Fibroblast of lung (primary cell): ENCODE measurements at regions not wholly inside any gene's neighbourhood (a gene's known extent, or its start where the extent isn't known, plus 50 kb on each side); places are given as distances from the start of the nearest gene placed in this dataset.

Source experiments
- DNase-seq, 2 donors: peaks; one replicate each; pipeline versions ENCODE4 v3.0.0 to v3.0.0-alpha.2; 2010; ENCODE audit warnings: low read depth in 2 of 2
- H2AFZ ChIP-seq: 2 replicates; pipeline ENCODE4 v1.5.1; 2012; ENCODE audit warnings: low read length, control low read depth, inconsistent platforms
- H3K27ac ChIP-seq: 2 replicates; pipeline ENCODE4 v1.5.1; 2011; ENCODE audit warnings: low read length, control low read depth; ENCODE audit not compliant: insufficient read depth
- H3K27me3 ChIP-seq: 2 replicates; pipeline ENCODE4 v1.5.1; 2011; ENCODE audit warnings: mild to moderate bottlenecking, low read length; ENCODE audit not compliant: control insufficient read depth, insufficient read depth
- H3K36me3 ChIP-seq: 2 replicates; pipeline ENCODE4 v1.5.1; 2011; ENCODE audit warnings: low read length; ENCODE audit not compliant: control insufficient read depth, insufficient read depth
- H3K4me1 ChIP-seq: 2 replicates; pipeline ENCODE4 v1.5.1; 2011; ENCODE audit warnings: low read length; ENCODE audit not compliant: control insufficient read depth, insufficient read depth; ENCODE audit errors: extremely low read depth
- H3K4me2 ChIP-seq: 2 replicates; pipeline ENCODE4 v1.5.1; 2011; ENCODE audit warnings: low read length, control low read depth; ENCODE audit not compliant: insufficient read depth; ENCODE audit errors: extremely low read depth
- H3K4me3 ChIP-seq, 4 experiments: fragments of 200-600 bp in 1 of 4; sonication (generic) in 1 of 4; replicated peaks in 1 of 4; 2 replicates each; pipeline ENCODE4 v1.5.1; 2011 to 2016; ENCODE audit warnings: low read length in 4 of 4, low read depth in 3 of 4, mild to moderate bottlenecking in 3 of 4, control low read depth in 2 of 4, inconsistent platforms in 1 of 4, mixed read lengths in 1 of 4; ENCODE audit not compliant: insufficient read depth in 1 of 4; ENCODE audit errors: control extremely low read depth in 1 of 4
- H3K79me2 ChIP-seq: 2 replicates; pipeline ENCODE4 v1.5.1; 2012; ENCODE audit warnings: mild to moderate bottlenecking, low read length, inconsistent platforms; ENCODE audit not compliant: control insufficient read depth, insufficient read depth
- H3K9ac ChIP-seq: 2 replicates; pipeline ENCODE4 v1.5.1; 2011; ENCODE audit warnings: mild to moderate bottlenecking, low read length, control low read depth; ENCODE audit not compliant: insufficient read depth
- H3K9me3 ChIP-seq: 2 replicates; pipeline ENCODE4 v1.5.1; 2012; ENCODE audit warnings: low read depth, low read length; ENCODE audit not compliant: control insufficient read depth, insufficient read depth
- H4K20me1 ChIP-seq: 2 replicates; pipeline ENCODE4 v1.5.1; 2011; ENCODE audit warnings: low read length; ENCODE audit not compliant: control insufficient read depth, insufficient read depth; ENCODE audit errors: extremely low read depth
- CTCF ChIP-seq, 2 donors: IDR thresholded peaks in 1 of 2; conservative IDR thresholded peaks in 1 of 2; 1 replicate in 1 of 2; 2 replicates in 1 of 2; pipeline ENCODE4 v1.5.1; 2011 to 2012; ENCODE audit warnings: low read length in 2 of 2, control low read depth in 1 of 2, inconsistent platforms in 1 of 2, low read depth in 1 of 2, mild to moderate bottlenecking in 1 of 2
- EZH2 ChIP-seq: IDR thresholded peaks from 2 replicates; pipeline ENCODE4 v1.5.1; 2012; ENCODE audit warnings: low read length, control low read depth, mild to moderate bottlenecking; ENCODE audit errors: missing control alignments

GRCh38 chr3:35276568-35276967, 362.8 kb upstream of the ARPP21 start:
- no peak overlapping the region for H2AFZ ChIP-seq
- no peak overlapping the region for H3K27ac ChIP-seq
- no peak overlapping the region for H3K4me3 ChIP-seq
- no peak overlapping the region for H3K9ac ChIP-seq
- H3K4me1 ChIP-seq = no peaks in the 10 kb centered on the region
- no peaks in the 10 kb centered on the region for H4K20me1 ChIP-seq
- no peaks in the 10 kb centered on the region for H3K79me2 ChIP-seq
- no peak for DNase-seq
- no peak for TF ChIP-seq EZH2
- no peak for TF ChIP-seq CTCF (conservative IDR thresholded peaks at IDR 0.05 in 1 of 2, IDR thresholded peaks at IDR 0.05 in 1 of 2; ENCODE audit: low read depth in 1 of 2, low read length in 2 of 2)
- no peak overlapping the region for H3K4me2 ChIP-seq
- H3K27me3 ChIP-seq = no peaks in the 10 kb centered on the region
- H3K36me3 ChIP-seq = no peaks in the 10 kb centered on the region
- no peaks in the 10 kb centered on the region for H3K9me3 ChIP-seq

DNA sequence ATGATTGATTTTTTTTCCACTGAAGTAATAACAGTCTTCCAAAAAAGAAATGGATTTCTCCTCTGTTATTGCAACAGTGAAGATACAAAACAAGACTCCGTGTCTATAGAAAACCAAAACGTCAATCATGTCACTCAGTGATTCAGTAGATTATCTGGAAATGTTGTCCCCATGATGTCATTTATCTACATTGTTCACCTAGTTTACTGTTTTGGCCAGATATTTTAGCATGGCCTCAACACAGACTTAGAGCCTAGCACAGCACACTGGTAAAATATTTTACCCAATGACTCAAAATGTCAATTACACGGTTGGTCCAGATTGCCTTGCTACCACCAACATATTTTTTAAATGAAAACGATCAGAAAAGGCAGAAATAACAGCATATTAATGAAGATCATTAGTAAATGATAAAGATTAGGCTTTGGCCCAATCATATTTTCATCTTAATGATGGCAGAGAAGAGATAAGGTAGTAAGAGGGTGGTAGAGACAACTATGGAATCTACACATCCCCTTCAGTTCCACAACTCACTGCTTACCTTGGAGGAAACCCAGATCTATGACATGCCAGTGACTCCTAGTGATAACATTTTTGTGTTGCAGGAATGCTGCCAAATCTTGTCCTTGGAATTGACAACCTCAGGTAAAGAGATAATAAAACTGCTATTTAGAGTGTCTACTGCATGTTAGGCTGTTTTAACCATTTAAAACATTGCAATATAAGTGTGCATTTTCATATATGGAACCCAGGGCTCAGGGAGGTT, 347.7 kb upstream of the ARPP21 start:
- Histone ChIP-seq H4K20me1 (no peaks in the 10 kb centered on the region), H3K4me2 (no peak overlapping the region), H3K9me3 (no peaks in the 10 kb centered on the region), H3K9ac (no peak overlapping the region), H3K27ac (no peak overlapping the region), H2AFZ (no peak overlapping the region), H3K36me3 (no peaks in the 10 kb centered on the region), H3K27me3 (no peaks in the 10 kb centered on the region), H3K79me2 (no peaks in the 10 kb centered on the region), H3K4me1 (no peaks in the 10 kb centered on the region), H3K4me3 (no peak overlapping the region)
- peak in 1 of 2 donors; percentile 12 for DNase-seq
- TF ChIP-seq CTCF (conservative IDR thresholded peaks at IDR 0.05 in 1 of 2, IDR thresholded peaks at IDR 0.05 in 1 of 2; ENCODE audit: low read depth in 1 of 2, low read length in 2 of 2) (no peak), EZH2 (no peak)

GRCh38 chr3:35292568-35292967, 346.8 kb upstream of the ARPP21 start:
- no peak for DNase-seq
- Histone ChIP-seq H3K4me3 (no peak overlapping the region), H3K9ac (no peak overlapping the region), H4K20me1 (no peaks in the 10 kb centered on the region), H3K27me3 (no peaks in the 10 kb centered on the region), H3K36me3 (no peaks in the 10 kb centered on the region), H2AFZ (no peak overlapping the region), H3K79me2 (no peaks in the 10 kb centered on the region), H3K4me2 (no peak overlapping the region), H3K27ac (no peak overlapping the region), H3K4me1 (no peaks in the 10 kb centered on the region), H3K9me3 (no peaks in the 10 kb centered on the region)
- TF ChIP-seq CTCF (conservative IDR thresholded peaks at IDR 0.05 in 1 of 2, IDR thresholded peaks at IDR 0.05 in 1 of 2; ENCODE audit: low read depth in 1 of 2, low read length in 2 of 2) = no peak
- no peak for TF ChIP-seq EZH2
